ENCODE measurements at regions not wholly inside any gene's neighbourhood (a gene's known extent, or its start where the extent isn't known, plus 50 kb on each side); places are given as distances from the start of the nearest gene placed in this dataset.

GRCh38 chr9:115230924-115231515 lies 113.1 kb upstream of the TNC start:
- no peak for DNase-seq (ENCODE audit: low read depth)
- no peak overlapping the region for H3K4me3 ChIP-seq (ENCODE audit: low read depth, low read length)
- no peak for TF ChIP-seq CTCF (IDR thresholded peaks at IDR 0.05; ENCODE audit: insufficient read depth, low read length)

GRCh38 chr9:115232181-115232774 lies 114.3 kb upstream of the TNC start:
- no peak for DNase-seq (ENCODE audit: low read depth)
- H3K4me3 ChIP-seq (ENCODE audit: low read depth, low read length): no peak overlapping the region
- TF ChIP-seq CTCF (IDR thresholded peaks at IDR 0.05; ENCODE audit: insufficient read depth, low read length): no peak

- TF ChIP-seq CTCF (IDR thresholded peaks at IDR 0.05; ENCODE audit: insufficient read depth, low read length): no peak
- no peak overlapping the region for H3K4me3 ChIP-seq (ENCODE audit: low read depth, low read length)
- peak; percentile 75 for DNase-seq (ENCODE audit: low read depth)
Measured at GRCh38 chr9:115234094-115234493, 116.1 kb upstream of the TNC start.

GRCh38 chr9:115235221-115235620 lies 117.3 kb upstream of the TNC start:
- DNase-seq (ENCODE audit: low read depth): no peak
- TF ChIP-seq CTCF (IDR thresholded peaks at IDR 0.05; ENCODE audit: insufficient read depth, low read length): no peak
- H3K4me3 ChIP-seq (ENCODE audit: low read depth, low read length): no peak overlapping the region

- DNase-seq (ENCODE audit: low read depth): peak; percentile 76
- TF ChIP-seq CTCF (IDR thresholded peaks at IDR 0.05; ENCODE audit: insufficient read depth, low read length): no peak
- H3K4me3 ChIP-seq (ENCODE audit: low read depth, low read length): no peak overlapping the region
Measured at GRCh38 chr9:115237385-115237998, 119.5 kb upstream of the TNC start.

GRCh38 chr9:115240676-115241075 lies 122.7 kb upstream of the TNC start:
- no peak for DNase-seq (ENCODE audit: low read depth)
- H3K4me3 ChIP-seq (ENCODE audit: low read depth, low read length): no peak overlapping the region
- TF ChIP-seq CTCF (IDR thresholded peaks at IDR 0.05; ENCODE audit: insufficient read depth, low read length): no peak

Measured in fibroblast of the aortic adventitia (primary cell).